IPS DF 4.7 (cell line): ENCODE measurements at regions not wholly inside any gene's neighbourhood (a gene's known extent, or its start where the extent isn't known, plus 50 kb on each side); places are given as distances from the start of the nearest gene placed in this dataset.
"Not testable (repeated sequence)": the region's sequence is repeated elsewhere in the genome, so short reads cannot be mapped to it uniquely, and the experiment has no call there.

Source experiments
- DNase-seq: peaks from one replicate; pipeline ENCODE4 v3.0.0-alpha.2; 2013; ENCODE audit warnings: low spot score; ENCODE audit errors: extremely low read depth

- DNase-seq = peak; percentile 33
Measured at GRCh38 chr17:73841431-73842060, 197.3 kb upstream of the SDK2 start.

- no peak for DNase-seq
Measured at GRCh38 chr17:73847952-73848351, 203.7 kb upstream of the SDK2 start.

- DNase-seq = no peak
Measured at GRCh38 chr17:73850426-73850825, 206.2 kb upstream of the SDK2 start.

- DNase-seq = no peak
Measured at GRCh38 chr17:73851091-73851490, 206.8 kb upstream of the SDK2 start.

- DNase-seq = no peak
Measured at GRCh38 chr17:73851921-73852320, 207.7 kb upstream of the SDK2 start.

- DNase-seq = no peak
Measured at GRCh38 chr17:73855720-73856333, 211.6 kb upstream of the SDK2 start.

GRCh38 chr17:73856556-73856955, 212.3 kb upstream of the SDK2 start:
- DNase-seq = no peak

GRCh38 chr17:73859439-73860008, 215.3 kb upstream of the SDK2 start:
- DNase-seq = not testable (repeated sequence)

GRCh38 chr17:73861543-73861942, 217.3 kb upstream of the SDK2 start:
- no peak for DNase-seq

GRCh38 chr17:73863761-73864535, 219.7 kb upstream of the SDK2 start:
- no peak for DNase-seq

GRCh38 chr17:73865831-73866230, 221.6 kb upstream of the SDK2 start:
- no peak for DNase-seq

- DNase-seq = no peak
Measured at GRCh38 chr17:73867056-73867455, 222.8 kb upstream of the SDK2 start.

- no peak for DNase-seq
Measured at GRCh38 chr17:73870068-73870467, 225.8 kb upstream of the SDK2 start.

GRCh38 chr17:73870473-73870872, 226.2 kb upstream of the SDK2 start:
- DNase-seq = no peak

GRCh38 chr17:73872816-73873215, 228.6 kb upstream of the SDK2 start:
- DNase-seq = no peak

GRCh38 chr17:73874008-73874720, 229.9 kb upstream of the SDK2 start:
- DNase-seq = no peak

- DNase-seq = no peak
Measured at GRCh38 chr17:73875346-73875745, 231.1 kb upstream of the SDK2 start.

- no peak for DNase-seq
Measured at GRCh38 chr17:73877962-73878361, 233.7 kb upstream of the SDK2 start.

- DNase-seq = no peak
Measured at GRCh38 chr17:73878923-73879322, 234.7 kb upstream of the SDK2 start.

- no peak for DNase-seq
Measured at GRCh38 chr17:73879987-73880386, 235.7 kb upstream of the SDK2 start.

GRCh38 chr17:73882590-73882989, 238.3 kb upstream of the SDK2 start:
- DNase-seq = no peak

GRCh38 chr17:73883175-73883574, 238.9 kb upstream of the SDK2 start:
- DNase-seq = no peak
